ENCODE measurements at regions not wholly inside any gene's neighbourhood (a gene's known extent, or its start where the extent isn't known, plus 50 kb on each side); places are given as distances from the start of the nearest gene placed in this dataset.

DNA sequence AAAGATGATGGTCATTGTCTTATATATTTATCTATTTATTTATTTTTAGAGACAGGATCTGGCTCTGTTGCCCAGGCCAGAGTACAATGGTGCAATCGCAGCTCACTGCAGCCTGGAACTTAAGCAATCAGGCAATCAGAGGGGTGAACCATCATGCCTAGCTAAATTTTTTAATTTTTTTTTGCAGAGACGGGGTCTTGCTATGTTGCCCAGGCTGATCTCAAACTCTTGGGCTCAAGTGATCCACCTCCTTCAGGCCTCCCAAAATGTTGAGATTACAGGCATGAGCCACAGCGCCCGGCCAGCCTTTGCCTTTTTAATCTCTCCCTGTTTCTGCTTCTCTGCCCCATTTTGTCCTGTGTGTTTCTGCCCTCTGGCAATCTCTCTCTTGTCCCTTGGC is 102.2 kb downstream of the NCR2 start:
- DNase-seq (ENCODE audit: low read depth) = no peak

DNA sequence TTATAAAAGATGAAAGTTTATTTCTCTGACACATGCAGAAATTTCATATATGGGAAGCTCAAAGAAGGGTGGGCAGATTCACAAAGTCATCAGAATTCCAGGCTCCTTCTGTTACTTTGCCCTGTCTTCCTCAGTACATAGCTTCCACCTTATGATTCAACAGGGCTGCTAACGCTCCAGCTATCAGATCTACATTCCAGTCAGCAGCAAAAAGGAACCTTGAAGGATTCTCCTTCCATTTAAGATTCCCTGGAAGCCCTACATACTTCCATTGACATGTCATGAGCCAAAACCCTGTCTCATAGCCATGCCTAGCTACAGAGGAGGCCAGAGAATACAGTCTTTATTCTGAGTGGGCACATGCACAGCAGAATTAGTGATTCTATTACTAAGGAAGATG is 103.3 kb downstream of the NCR2 start:
- TF ChIP-seq, protein P1, sequence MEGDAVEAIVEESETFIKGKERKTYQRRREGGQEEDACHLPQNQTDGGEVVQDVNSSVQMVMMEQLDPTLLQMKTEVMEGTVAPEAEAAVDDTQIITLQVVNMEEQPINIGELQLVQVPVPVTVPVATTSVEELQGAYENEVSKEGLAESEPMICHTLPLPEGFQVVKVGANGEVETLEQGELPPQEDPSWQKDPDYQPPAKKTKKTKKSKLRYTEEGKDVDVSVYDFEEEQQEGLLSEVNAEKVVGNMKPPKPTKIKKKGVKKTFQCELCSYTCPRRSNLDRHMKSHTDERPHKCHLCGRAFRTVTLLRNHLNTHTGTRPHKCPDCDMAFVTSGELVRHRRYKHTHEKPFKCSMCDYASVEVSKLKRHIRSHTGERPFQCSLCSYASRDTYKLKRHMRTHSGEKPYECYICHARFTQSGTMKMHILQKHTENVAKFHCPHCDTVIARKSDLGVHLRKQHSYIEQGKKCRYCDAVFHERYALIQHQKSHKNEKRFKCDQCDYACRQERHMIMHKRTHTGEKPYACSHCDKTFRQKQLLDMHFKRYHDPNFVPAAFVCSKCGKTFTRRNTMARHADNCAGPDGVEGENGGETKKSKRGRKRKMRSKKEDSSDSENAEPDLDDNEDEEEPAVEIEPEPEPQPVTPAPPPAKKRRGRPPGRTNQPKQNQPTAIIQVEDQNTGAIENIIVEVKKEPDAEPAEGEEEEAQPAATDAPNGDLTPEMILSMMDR (conservative IDR thresholded peaks at IDR 0.05; ENCODE audit: low read depth, low read length) = no peak
- H3K4me3 ChIP-seq (ENCODE audit: low read length) = no peak overlapping the region
- DNase-seq (ENCODE audit: low read depth) = no peak

More for the DNA sequence above, 102.2 kb downstream of the NCR2 start:
- H3K4me3 ChIP-seq (ENCODE audit: low read length) = no peak overlapping the region
- TF ChIP-seq, protein P1 (conservative IDR thresholded peaks at IDR 0.05; ENCODE audit: low read depth, low read length) = no peak

DNA sequence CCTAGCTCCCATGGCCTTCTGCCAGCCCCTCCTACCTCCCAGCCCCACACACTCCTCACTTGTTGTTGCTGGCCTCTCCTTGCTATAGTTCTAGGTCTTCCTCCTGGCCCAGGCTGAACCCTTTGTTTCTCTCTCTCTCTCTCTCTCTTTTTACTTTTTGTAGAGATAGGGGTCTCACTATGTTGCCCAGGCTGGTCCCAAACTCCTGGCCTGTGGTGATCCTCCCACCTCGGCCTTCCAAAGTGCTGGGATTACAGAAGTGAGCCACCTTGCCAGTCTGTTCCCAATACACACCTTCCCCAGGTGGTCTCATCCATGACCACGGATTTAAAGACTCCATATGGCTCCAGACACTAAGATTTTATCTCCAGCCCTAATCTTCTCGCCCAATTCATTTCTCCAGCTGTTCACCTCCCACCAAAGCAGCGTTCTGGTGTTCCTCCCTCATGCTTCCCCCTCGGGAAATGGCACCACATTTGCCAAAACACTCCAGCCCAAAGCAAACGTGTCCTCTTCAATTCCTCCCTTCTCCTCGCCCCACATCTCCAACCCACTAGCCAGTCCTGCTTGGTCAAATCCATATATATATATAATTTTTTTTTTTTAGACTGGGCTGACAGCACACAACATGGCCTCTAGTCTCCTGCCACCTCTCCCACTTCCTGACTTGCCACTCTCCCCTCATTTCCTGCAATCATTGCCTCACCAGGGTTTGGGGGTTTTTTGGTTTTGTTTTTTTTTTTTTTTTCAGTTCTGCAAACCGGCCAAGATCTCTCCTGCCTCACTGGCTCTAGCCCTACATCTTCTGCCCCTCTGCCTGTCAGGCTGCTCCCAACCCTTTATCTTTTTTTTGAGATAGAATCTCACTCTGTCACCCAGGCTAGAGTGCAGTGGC is 104.4 kb downstream of the NCR2 start:
- no peak for DNase-seq (ENCODE audit: low read depth)
- TF ChIP-seq, protein P1 (conservative IDR thresholded peaks at IDR 0.05; ENCODE audit: low read depth, low read length) = no peak
- no peak overlapping the region for H3K4me3 ChIP-seq (ENCODE audit: low read length)

DNA sequence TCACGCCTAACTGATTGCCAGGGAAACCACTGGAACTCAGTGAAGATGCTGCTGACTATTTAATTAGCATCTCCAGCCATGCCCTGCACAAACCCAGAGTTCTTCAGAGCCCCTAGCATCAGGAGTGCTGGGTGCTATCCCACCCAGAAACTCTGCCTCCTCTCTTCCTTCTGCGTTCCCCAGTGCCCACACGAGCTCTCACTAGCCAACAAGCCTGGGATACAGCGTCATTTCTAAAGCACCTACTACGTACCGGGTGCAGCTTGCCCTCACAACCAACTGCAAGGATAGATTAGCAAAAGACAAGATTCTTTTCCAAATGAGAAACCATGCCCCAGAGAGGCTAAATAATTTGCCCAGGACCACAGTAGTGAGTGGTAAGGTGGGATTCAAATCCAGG is 105.2 kb upstream of the FOXP4 start:
- TF ChIP-seq, protein P1 (conservative IDR thresholded peaks at IDR 0.05; ENCODE audit: low read depth, low read length) = no peak
- H3K4me3 ChIP-seq (ENCODE audit: low read length) = no peak overlapping the region
- DNase-seq (ENCODE audit: low read depth) = no peak

DNA sequence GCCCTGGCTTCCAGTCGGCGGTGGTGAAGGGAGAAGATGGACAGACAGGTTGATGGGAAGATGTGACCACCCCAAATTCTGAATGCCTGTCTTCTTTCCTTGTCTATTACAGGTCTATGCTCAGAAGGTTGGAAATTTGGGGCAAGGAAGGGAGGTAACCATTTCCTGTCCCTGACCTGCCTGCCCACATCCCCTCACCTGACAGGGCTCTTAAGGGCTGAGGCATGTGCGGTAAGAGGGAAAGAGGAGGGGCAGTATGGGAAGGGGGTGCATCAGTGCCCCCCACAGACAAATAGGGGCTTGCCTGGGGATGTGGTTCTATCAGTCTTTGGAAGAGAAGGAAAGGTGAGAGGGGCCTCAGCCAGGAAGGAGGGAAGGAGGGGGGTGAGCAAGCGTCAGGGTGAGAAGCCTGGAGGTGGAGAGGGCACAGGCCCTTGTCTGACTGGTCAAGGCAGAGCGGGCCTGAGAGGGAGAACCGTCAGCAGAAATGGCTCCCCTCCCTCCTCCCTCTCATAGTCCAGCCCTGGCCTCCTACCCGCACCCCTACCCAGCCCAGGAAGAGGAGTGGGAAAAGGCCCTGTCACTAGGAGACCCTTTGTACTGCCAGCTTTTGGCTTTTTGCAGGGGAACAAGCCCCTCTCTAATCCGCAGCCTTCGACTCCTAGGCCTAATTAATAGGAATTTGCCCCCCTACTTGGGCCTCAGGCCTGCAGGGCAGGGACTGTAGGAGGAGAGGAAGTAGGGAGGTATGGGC is 104.4 kb upstream of the FOXP4 start:
- no peak overlapping the region for H3K4me3 ChIP-seq (ENCODE audit: low read length)
- DNase-seq (ENCODE audit: low read depth) = no peak
- TF ChIP-seq, protein P1 (conservative IDR thresholded peaks at IDR 0.05; ENCODE audit: low read depth, low read length) = no peak

DNA sequence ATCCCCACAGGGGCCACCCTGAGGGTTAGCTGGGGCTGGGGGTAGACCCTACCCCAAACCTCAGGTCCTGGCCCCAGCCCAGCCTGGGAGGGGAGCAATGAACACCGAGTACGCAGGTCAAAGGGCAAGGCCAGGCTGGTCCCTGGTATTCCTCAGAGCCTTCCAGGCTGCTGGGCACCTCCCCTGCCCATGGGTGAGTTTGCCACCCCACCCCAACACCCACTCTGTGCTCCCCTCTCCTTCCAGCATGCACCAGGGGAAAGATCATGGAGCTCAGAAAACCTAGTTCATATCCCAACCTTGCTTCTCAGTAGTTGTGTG is 103.9 kb upstream of the FOXP4 start:
- DNase-seq (ENCODE audit: low read depth) = no peak
- H3K4me3 ChIP-seq (ENCODE audit: low read length) = no peak overlapping the region
- TF ChIP-seq, protein P1 (conservative IDR thresholded peaks at IDR 0.05; ENCODE audit: low read depth, low read length) = no peak
